Stomach (tissue), 4 donors: ENCODE measurements at regions not wholly inside any gene's neighbourhood (a gene's known extent, or its start where the extent isn't known, plus 50 kb on each side); places are given as distances from the start of the nearest gene placed in this dataset.

ENCODE experiments used
- EP300 ChIP-seq: sonication (generic); formaldehyde crosslinking; IDR thresholded peaks from one replicate; pipeline ENCODE4 v1.6.1; 2017; ENCODE audit warnings: antibody characterized with exemption
- POLR2AphosphoS5 ChIP-seq, 3 donors: sonication (generic); formaldehyde crosslinking; IDR thresholded peaks; one replicate each; pipeline ENCODE4 v1.6.1; 2016; ENCODE audit warnings: antibody characterized with exemption in 3 of 3
- TF ChIP-seq, protein P1 (sequence below), 7 experiments: fragments of 450-650 bp in 4 of 7; fragments of 200-600 bp in 3 of 7; sonication (generic) in 3 of 7; IDR thresholded peaks; one replicate each; pipeline ENCODE4 v1.5.1; 2016 to 2019; ENCODE audit warnings: antibody characterized with exemption in 7 of 7, control low read depth in 2 of 7, mild to moderate bottlenecking in 1 of 7

DNA sequence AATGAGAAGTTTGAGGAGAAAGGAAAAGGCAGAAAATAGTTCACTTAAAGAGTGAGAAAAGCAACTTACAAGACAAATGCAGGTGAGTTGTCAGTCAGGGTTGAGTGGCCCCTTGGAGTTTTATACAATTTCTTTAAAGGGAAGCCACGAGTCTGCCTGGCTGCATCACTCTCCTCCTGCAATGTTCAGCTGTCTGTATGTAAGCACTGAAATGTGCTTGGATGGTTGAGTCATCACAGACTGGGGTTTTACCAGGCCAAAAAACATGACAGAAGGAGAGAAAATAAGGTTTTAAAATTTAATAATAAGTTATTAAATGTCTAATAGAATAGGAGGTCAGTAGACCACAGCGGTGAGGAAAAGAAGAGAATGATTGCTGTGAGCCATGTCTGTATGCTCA is 51.0 kb upstream of the FGF14 start:
- TF ChIP-seq, protein P1, sequence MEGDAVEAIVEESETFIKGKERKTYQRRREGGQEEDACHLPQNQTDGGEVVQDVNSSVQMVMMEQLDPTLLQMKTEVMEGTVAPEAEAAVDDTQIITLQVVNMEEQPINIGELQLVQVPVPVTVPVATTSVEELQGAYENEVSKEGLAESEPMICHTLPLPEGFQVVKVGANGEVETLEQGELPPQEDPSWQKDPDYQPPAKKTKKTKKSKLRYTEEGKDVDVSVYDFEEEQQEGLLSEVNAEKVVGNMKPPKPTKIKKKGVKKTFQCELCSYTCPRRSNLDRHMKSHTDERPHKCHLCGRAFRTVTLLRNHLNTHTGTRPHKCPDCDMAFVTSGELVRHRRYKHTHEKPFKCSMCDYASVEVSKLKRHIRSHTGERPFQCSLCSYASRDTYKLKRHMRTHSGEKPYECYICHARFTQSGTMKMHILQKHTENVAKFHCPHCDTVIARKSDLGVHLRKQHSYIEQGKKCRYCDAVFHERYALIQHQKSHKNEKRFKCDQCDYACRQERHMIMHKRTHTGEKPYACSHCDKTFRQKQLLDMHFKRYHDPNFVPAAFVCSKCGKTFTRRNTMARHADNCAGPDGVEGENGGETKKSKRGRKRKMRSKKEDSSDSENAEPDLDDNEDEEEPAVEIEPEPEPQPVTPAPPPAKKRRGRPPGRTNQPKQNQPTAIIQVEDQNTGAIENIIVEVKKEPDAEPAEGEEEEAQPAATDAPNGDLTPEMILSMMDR (IDR thresholded peaks at IDR 0.05) = no peak
- no peak for TF ChIP-seq POLR2AphosphoS5 (IDR thresholded peaks at IDR 0.05)
- TF ChIP-seq EP300 = no peak
